Gastroesophageal sphincter (tissue), 4 donors: ENCODE measurements at regions not wholly inside any gene's neighbourhood (a gene's known extent, or its start where the extent isn't known, plus 50 kb on each side); places are given as distances from the start of the nearest gene placed in this dataset.

Experiments
- ATAC-seq: fragments of 150-250 bp; one replicate; pipeline ENCODE4 v1.9.1; 2016; ENCODE audit warnings: mild to moderate bottlenecking, moderate library complexity
- H3K27ac ChIP-seq, 4 donors: fragments of 200-600 bp; sonication (generic) in 3 of 4; 1 replicate in 3 of 4; 2 replicates in 1 of 4; pipeline ENCODE4 v1.5.1; 2016 to 2019
- H3K27me3 ChIP-seq: fragments of 200-600 bp; sonication (generic); one replicate; pipeline ENCODE4 v1.5.1; 2019
- H3K36me3 ChIP-seq, 2 donors: fragments of 200-600 bp; sonication (generic); one replicate each; pipeline ENCODE4 v1.5.1; 2019; ENCODE audit warnings: control low read depth in 1 of 2
- H3K4me1 ChIP-seq, 3 donors: fragments of 200-600 bp; sonication (generic); 1 replicate in 2 of 3; 2 replicates in 1 of 3; pipeline ENCODE4 v1.5.1; 2016 to 2019; ENCODE audit warnings: control low read depth in 2 of 3
- H3K4me3 ChIP-seq, 2 donors: fragments of 200-600 bp; sonication (generic); one replicate each; pipeline ENCODE4 v1.5.1; 2019; ENCODE audit warnings: mild to moderate bottlenecking in 1 of 2, moderate library complexity in 1 of 2
- H3K9me3 ChIP-seq, 3 donors: fragments of 200-600 bp; sonication (generic); one replicate each; pipeline ENCODE4 v1.5.1; 2017 to 2019; ENCODE audit warnings: control low read depth in 2 of 3
- CTCF ChIP-seq, 4 experiments: fragments of 200-600 bp in 2 of 4; fragments of 450-650 bp in 2 of 4; sonication (generic) in 1 of 4; IDR thresholded peaks; one replicate each; pipeline ENCODE4 v1.5.1; 2017 to 2019; ENCODE audit warnings: antibody characterized with exemption in 4 of 4, mild to moderate bottlenecking in 2 of 4, moderate library complexity in 2 of 4
- EP300 ChIP-seq: sonication (generic); formaldehyde crosslinking; IDR thresholded peaks from one replicate; pipeline ENCODE4 v1.6.1; 2017; ENCODE audit warnings: antibody characterized with exemption, mild to moderate bottlenecking
- POLR2A ChIP-seq, 2 donors: fragments of 450-650 bp; IDR thresholded peaks; one replicate each; pipeline ENCODE4 v1.6.1; 2017; ENCODE audit warnings: antibody characterized with exemption in 2 of 2, mild to moderate bottlenecking in 2 of 2, moderate library complexity in 1 of 2
- POLR2AphosphoS5 ChIP-seq: sonication (generic); formaldehyde crosslinking; IDR thresholded peaks from one replicate; pipeline ENCODE4 v1.6.1; 2017; ENCODE audit warnings: antibody characterized with exemption
- WGBS, 2 donors: methylation state at CpG; one replicate each; pipeline ENCODE4 v1.1.5; 2018; ENCODE audit warnings: low coverage in 1 of 2; 5-methylcytosine and 5-hydroxymethylcytosine counted together

DNA sequence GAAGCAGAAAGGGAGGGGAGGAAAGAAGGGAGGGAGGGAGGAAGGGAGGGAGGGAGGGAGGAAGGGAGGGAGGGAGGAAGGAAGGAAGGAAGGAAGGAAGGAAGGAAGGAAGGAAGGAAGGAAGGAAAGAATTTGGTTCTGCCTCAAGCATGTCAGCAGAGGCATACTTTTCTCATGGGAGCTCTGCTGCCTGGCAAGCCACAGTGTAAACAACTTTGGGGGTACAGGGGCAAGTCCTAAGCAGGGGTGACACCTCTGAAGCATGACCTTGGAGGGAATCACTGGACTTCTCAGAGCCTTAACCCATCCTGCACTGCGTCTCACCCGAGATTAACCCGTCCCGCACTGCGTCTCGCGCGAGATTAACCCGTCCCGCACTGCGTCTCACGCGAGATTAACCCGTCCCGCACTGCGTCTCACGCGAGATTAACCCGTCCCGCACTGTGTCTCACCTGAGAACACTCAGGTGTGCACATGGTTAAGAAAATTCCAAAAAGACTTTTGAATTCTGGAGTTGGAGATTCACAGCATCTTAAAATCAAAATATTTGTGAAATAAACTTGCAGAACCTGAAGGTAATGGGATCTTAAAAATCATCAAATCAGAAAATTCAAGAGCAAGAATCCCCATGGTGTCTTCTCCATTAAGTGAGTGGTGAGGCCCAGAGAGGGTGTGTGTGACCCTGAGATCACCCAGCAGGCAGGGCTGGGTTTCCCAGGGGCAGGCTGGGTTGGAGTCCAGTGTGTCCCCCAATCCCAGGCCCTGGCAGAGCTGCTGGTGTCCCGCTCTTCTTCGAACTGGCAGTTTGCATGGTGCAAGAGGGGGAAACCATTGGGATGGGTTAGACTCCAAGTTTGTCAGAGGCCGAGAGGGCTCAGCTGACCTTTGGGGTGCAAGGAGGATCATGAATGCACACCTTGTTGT, 190.4 kb downstream of the MN1 start:
- WGBS, 2 donors = 84 to 85% methylated on average over 19 to 21 of the region's 23 CpGs

DNA sequence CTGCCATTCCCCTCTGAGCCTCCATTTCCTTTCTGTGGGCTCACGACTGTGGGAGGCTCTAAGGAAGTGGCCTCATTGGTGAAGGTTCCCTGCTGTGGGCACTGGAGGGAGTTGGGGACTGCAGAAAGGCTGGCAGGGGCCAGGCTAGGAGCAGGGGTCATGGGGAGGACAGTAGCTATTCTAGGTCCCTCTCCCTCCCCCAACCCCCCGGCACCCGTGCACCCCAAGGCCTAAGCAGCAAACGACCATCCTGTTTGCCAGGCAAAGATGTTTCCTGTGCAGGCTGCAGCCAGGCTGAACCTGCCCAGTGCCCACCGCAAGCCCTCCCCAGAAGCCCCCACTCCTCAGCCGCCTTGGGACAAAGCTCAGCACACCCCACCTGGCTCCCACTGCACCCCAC, 189.4 kb downstream of the MN1 start:
- peaks cover 0 to 15% (median 7%) of the 10 kb centered on the region in 3 donors for H3K4me1 ChIP-seq
- no peaks in the 10 kb centered on the region for H3K36me3 ChIP-seq
- peaks cover 38% of the 10 kb centered on the region for H3K27me3 ChIP-seq
- no peak overlapping the region for H3K27ac ChIP-seq
- ATAC-seq = no peak
- no CpG with 5 or more reads among the region's 6 CpGs for WGBS, 2 donors
- no peak overlapping the region for H3K4me3 ChIP-seq
- no peaks in the 10 kb centered on the region for H3K9me3 ChIP-seq
- TF ChIP-seq EP300 = no peak
- TF ChIP-seq POLR2AphosphoS5 = no peak
- TF ChIP-seq CTCF (IDR thresholded peaks at IDR 0.05) = no peak
- no peak for TF ChIP-seq POLR2A (IDR thresholded peaks at IDR 0.05)

More for the DNA sequence above, 190.4 kb downstream of the MN1 start:
- Histone ChIP-seq H3K4me1 (peaks cover 0 to 15% (median 7%) of the 10 kb centered on the region in 3 donors), H3K36me3 (no peaks in the 10 kb centered on the region), H3K4me3 (no peak overlapping the region), H3K27ac (no peak overlapping the region), H3K27me3 (peaks cover 38% of the 10 kb centered on the region), H3K9me3 (no peaks in the 10 kb centered on the region)
- TF ChIP-seq EP300 = no peak
- no peak for TF ChIP-seq POLR2AphosphoS5
- no peak for TF ChIP-seq POLR2A (IDR thresholded peaks at IDR 0.05)
- no peak for TF ChIP-seq CTCF (IDR thresholded peaks at IDR 0.05)
- ATAC-seq = no peak

DNA sequence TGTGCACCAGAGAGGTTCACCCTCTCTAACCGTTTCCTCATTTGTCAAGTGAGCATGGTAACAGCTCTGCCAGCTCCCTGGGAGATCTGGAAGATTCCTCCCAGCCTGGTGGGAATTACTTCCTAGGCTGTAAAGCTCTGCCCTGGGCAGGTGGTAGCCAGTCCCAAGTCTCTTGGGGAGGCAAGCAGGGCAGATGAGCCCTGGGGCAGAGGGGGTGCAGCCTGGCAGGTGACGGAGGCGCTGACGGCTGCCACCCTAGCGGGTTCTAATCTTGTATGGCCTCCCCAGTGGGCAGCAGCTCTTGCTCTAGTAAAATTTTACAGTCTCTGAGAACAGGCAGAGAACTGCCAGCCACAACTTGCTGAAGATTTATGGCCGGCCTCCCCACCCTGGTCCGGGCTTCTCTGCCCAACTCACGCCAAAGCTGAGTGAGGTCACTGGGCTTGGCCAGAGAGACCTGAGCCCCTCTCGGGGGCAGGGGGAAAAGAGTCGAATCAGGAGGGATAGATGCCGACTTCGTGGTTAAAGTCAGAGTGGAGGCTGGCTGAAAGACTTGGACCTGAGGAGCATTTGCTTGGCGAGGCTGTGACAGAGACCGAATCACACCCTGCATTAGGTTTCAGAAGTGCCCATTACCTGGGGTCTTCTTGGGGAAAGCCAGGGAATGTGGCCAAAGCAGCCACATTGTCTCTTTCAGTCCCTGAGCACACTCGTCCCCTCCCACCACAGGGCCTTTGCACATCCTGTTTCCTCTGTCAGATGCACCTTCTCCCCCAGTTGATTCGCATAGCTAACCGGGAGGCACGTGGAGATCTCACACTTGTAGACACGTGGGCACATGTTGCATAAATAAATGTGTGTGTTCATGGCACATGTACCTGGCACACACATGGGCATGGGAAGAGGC, 188.2 kb downstream of the MN1 start:
- Histone ChIP-seq H3K36me3 (no peaks in the 10 kb centered on the region), H3K4me3 (no peak overlapping the region), H3K9me3 (no peaks in the 10 kb centered on the region), H3K4me1 (peaks cover 0 to 15% (median 7%) of the 10 kb centered on the region in 3 donors), H3K27me3 (peaks cover 38% of the 10 kb centered on the region), H3K27ac (no peak overlapping the region)
- WGBS, 2 donors = 67 to 100% methylated on average over 1 to 4 of the region's 19 CpGs
- ATAC-seq = no peak
- no peak for TF ChIP-seq CTCF (IDR thresholded peaks at IDR 0.05)
- no peak for TF ChIP-seq POLR2A (IDR thresholded peaks at IDR 0.05)
- no peak for TF ChIP-seq EP300
- no peak for TF ChIP-seq POLR2AphosphoS5

GRCh38 chr22:27614006-27614649, 187.4 kb downstream of the MN1 start:
- TF ChIP-seq EP300 (no peak), CTCF (IDR thresholded peaks at IDR 0.05) (no peak), POLR2A (IDR thresholded peaks at IDR 0.05) (no peak), POLR2AphosphoS5 (no peak)
- ATAC-seq = no peak
- Histone ChIP-seq H3K36me3 (no peaks in the 10 kb centered on the region), H3K9me3 (no peaks in the 10 kb centered on the region), H3K27me3 (peaks cover 38% of the 10 kb centered on the region), H3K27ac (peak overlapping the region in 1 of 4 donors; percentile 30), H3K4me3 (peak overlapping the region; percentile 41 to 47), H3K4me1 (peaks cover 0 to 15% (median 7%) of the 10 kb centered on the region in 3 donors)
- 1 to 7% methylated on average over 13 to 20 of the region's 56 CpGs for WGBS, 2 donors
